H1 (cell line): ENCODE measurements at regions not wholly inside any gene's neighbourhood (a gene's known extent, or its start where the extent isn't known, plus 50 kb on each side); places are given as distances from the start of the nearest gene placed in this dataset.

Source experiments
- CEBPB ChIP-seq: IDR thresholded peaks from 2 replicates; pipeline ENCODE4 v1.6.1; 2012; ENCODE audit warnings: low read depth, low read length
- CHD1 ChIP-seq: IDR thresholded peaks from 2 replicates; pipeline ENCODE4 v1.6.1; 2012; ENCODE audit warnings: low read depth, low read length, improper control_type of control experiment
- CHD2 ChIP-seq: IDR thresholded peaks from 2 replicates; pipeline ENCODE4 v1.6.1; 2012; ENCODE audit warnings: low read length, improper control_type of control experiment
- HDAC2 ChIP-seq, 2 experiments: fragments of 300-600 bp in 1 of 2; sonication (generic) in 1 of 2; IDR thresholded peaks; 2 replicates each; pipeline ENCODE4 v1.6.1; 2011 to 2012; ENCODE audit warnings: low read depth in 2 of 2, low read length in 2 of 2, mild to moderate bottlenecking in 2 of 2, moderate library complexity in 2 of 2, borderline replicate concordance in 1 of 2, inconsistent platforms in 1 of 2
- NANOG ChIP-seq: IDR thresholded peaks from 2 replicates; pipeline ENCODE4 v1.6.1; 2011; ENCODE audit warnings: low read length, low read depth, mild to moderate bottlenecking, inconsistent platforms; ENCODE audit not compliant: insufficient read depth, poor library complexity, severe bottlenecking
- PHF8 ChIP-seq: fragments of 200-600 bp; sonication (generic); conservative IDR thresholded peaks from 2 replicates; pipeline ENCODE4 v1.7.1; 2012; ENCODE audit warnings: low read depth, mild to moderate bottlenecking, inconsistent platforms, low read length, moderate library complexity
- SIN3A ChIP-seq, 2 experiments: IDR thresholded peaks in 1 of 2; conservative IDR thresholded peaks in 1 of 2; 2 replicates each; pipeline ENCODE4 v1.6.1; 2011 to 2012; ENCODE audit warnings: low read length in 2 of 2, improper control_type of control experiment in 1 of 2, low read depth in 1 of 2, mild to moderate bottlenecking in 1 of 2
- SRF ChIP-seq: IDR thresholded peaks from 2 replicates; pipeline ENCODE4 v1.6.1; 2011; ENCODE audit warnings: mild to moderate bottlenecking, low read depth, low read length, moderate library complexity

DNA sequence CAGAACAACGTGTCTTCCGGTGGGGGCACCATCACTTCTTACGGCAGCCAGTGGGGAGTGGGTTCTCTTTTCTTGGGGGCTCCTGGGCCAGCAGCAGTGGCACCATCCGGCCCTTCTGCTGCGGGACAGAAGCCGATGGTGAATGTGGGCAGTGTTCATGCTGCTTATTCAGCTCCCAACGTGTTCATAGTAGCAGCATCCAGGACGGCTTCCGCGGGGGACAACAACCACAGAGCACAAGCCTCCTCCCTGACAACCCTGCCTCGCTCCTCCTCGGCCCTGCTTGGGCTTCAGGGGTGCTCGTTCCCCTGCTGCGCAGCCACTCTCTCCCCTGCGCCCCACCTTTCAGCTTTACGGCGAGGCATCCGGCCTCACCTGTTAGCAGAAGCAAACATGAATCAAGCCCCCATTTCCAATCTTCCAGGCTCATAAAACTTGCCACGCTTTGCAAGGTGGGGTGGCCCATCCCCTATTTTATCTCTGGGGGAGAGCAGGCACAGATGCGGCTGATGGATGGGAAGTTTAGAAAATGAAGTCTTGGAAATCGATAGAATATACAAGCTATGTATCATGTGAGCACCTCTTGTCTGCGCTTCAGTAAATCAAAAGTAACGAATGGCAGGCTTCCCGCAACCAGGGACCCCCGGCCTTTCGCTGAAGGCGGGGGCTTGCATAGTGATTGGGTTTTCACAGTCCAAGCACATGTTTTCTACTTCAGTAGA is 191.8 kb upstream of the NECTIN1 start (continued):
- TF ChIP-seq HDAC2 (IDR thresholded peaks at IDR 0.05; ENCODE audit: borderline replicate concordance in 1 of 2, low read depth in 2 of 2, low read length in 2 of 2), result no peak
- no peak for TF ChIP-seq CHD2
- no peak for TF ChIP-seq CEBPB
- TF ChIP-seq SIN3A (conservative IDR thresholded peaks at IDR 0.05 in 1 of 2, IDR thresholded peaks at IDR 0.05 in 1 of 2; ENCODE audit: low read depth in 1 of 2, low read length in 2 of 2), result no peak
- TF ChIP-seq PHF8, result no peak
- no peak for TF ChIP-seq NANOG
- no peak for TF ChIP-seq SRF
- TF ChIP-seq CHD1, result no peak
- TF ChIP-seq, all 59 proteins: peak for 0
